ENCODE measurements at regions not wholly inside any gene's neighbourhood (a gene's known extent, or its start where the extent isn't known, plus 50 kb on each side); places are given as distances from the start of the nearest gene placed in this dataset.

DNA sequence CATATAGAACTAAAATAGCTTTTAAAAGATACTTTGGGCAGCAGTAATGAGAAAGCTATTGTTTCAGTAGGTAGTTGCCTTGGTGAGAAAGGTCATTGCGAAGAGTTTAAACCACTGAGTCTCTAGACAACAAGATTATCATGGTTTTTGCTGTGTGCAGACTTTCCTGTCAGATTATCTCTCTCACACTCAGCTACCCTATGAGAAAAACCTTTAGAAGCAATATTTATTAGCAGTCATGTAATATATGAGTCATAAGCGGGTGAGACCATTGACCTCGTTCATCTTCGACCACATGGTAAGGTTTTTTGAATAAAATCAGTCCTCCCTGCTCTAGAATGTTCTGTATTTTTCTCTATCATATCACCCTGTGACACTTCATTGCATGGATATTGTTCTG is 59.9 kb downstream of the GPR65 start:
- DNase-seq: no peak

GRCh38 chr14:88069677-88070076 is 64.7 kb downstream of the GPR65 start:
- no peak for DNase-seq

DNA sequence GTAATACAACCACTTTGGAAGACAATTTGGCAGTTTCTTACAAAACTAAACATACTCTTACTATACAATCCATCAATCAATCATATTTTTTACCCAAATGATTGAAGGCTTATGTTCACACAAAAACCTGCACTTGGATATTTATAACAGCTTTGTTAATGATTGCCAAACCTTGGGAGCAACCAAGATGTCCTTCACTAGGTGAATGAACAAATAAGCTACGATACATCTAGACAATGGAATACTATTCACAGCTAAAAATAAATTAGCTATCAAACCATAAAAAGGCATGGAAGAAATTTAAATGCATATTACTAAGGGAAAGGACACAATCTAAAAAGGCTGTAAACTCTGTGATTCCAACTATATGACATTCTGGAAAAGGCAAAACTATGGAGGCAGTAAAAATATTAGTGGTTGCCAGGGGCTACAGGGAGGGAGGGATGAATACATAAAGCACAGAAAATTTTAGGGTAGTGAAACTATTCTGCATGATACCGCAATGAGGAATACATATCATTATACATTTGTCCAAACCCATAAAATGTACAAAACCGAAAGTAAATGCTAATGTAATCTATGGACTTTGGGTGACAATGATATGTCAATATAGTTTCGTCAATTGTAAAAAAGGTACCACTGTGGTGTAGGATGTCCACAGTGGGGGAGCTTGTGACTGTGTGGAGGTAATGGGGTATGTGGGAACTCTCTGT is 70.5 kb downstream of the GPR65 start:
- no peak for DNase-seq

DNA sequence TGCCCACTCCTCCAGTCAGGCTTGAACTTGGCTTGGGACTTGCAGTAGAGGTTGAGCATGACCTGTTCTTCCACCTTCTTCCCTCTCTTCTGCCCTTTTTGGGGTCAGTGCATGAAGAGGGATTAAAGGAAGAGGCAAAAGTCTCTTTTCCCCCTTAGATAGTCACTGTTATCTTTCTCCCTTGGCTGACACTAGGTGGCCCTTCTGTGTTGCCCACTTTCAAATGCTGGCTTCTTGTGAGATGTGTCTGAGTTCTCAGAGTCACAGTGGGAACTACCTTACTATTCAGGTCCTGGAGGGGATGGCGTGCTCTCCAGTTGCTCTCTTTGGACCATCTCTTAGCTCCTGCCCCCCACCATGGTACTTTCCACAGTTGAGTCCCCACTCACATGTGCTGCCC is 73.6 kb downstream of the GPR65 start:
- no peak for DNase-seq

- DNase-seq: no peak
Measured at GRCh38 chr14:88079624-88080023, 74.7 kb downstream of the GPR65 start.

GRCh38 chr14:88085736-88086135 is 80.8 kb downstream of the GPR65 start:
- no peak for DNase-seq

GRCh38 chr14:88089445-88089844 is 84.5 kb downstream of the GPR65 start:
- DNase-seq: no peak

GRCh38 chr14:88092529-88092928 is 87.6 kb downstream of the GPR65 start:
- DNase-seq: no peak

GRCh38 chr14:88095791-88096190 is 90.9 kb downstream of the GPR65 start:
- DNase-seq: no peak

GRCh38 chr14:88098163-88098562 is 93.2 kb downstream of the GPR65 start:
- DNase-seq: no peak

DNA sequence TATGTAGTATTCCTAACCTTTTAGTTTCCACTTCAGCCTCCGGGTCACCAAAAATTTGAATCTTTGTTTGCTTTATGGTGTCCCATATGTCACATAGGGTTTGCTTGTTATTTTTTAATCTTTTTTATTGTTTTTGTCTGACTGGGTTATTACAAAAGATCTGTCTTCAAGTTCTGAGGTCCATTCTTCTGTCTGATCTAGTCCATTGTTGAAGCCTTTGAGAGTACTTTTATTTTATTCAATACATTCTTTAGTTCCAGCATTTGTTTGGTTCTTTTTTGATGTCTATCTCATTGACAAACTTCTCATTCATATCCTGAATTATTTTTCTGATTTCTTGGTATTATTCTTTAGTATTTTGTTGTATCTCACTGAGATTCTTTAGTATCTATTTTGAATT is 99.8 kb downstream of the GPR65 start:
- no peak for DNase-seq

DNA sequence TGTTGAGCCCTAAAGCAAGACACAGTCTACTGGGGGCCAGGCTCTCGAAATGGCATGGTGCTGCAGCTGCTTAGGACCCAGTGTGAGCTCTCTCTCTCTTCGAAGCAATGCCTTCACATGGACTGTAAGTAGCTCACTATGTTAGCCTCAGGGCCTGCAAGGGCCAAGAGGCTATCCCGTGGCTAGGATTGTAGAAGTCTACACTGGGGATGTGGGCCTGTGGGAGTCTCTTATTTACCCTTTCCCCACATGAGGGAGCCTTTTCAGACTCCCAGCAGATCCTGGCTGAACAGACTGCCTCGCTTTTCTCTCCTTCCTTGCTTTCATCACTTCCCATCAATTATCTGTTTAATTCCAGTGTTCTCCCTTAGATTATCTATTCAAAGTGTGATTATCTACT is 101.4 kb downstream of the GPR65 start:
- no peak for DNase-seq

- peak; percentile 6 for DNase-seq
Measured at GRCh38 chr14:88127669-88128068, 122.7 kb downstream of the GPR65 start.

- DNase-seq: no peak
Measured at GRCh38 chr14:88128816-88129215, 123.9 kb downstream of the GPR65 start.

- DNase-seq: no peak
Measured at GRCh38 chr14:88129306-88130056, 124.5 kb downstream of the GPR65 start.

- no peak for DNase-seq
Measured at GRCh38 chr14:88130057-88130432, 125.1 kb downstream of the GPR65 start.

Data from activated CD4-positive, alpha-beta T cell treated with anti-CD3 and anti-CD28 coated beads, Interleukin-2, amount 50 U/mL, for 1 hour (primary cell).